ENCODE measurements at regions not wholly inside any gene's neighbourhood (a gene's known extent, or its start where the extent isn't known, plus 50 kb on each side); places are given as distances from the start of the nearest gene placed in this dataset.
"Not testable (repeated sequence)": the region's sequence is repeated elsewhere in the genome, so short reads cannot be mapped to it uniquely, and the experiment has no call there.

GRCh38 chr6:21282360-21282759 is 311.2 kb upstream of the SOX4 start:
- H3K27ac Mint-ChIP-seq; H3K4me1 ChIP-seq (ENCODE audit: insufficient read depth, low read length); H3K4me3 Mint-ChIP-seq; H3K4me3 ChIP-seq (ENCODE audit: low read length); H3K27me3 ChIP-seq (ENCODE audit: insufficient read depth, low read length, poor library complexity, severe bottlenecking); CTCF ChIA-PET; H3K27ac ChIP-seq (ENCODE audit: low read depth, low read length); POLR2A ChIA-PET; H3K9me3 ChIP-seq (ENCODE audit: low read length); H3K4me1 Mint-ChIP-seq; H3K36me3 ChIP-seq (ENCODE audit: insufficient read depth, low read length); DNase-seq; H3K36me3 Mint-ChIP-seq; H3K9me3 Mint-ChIP-seq: not testable (repeated sequence)
- H3K27me3 Mint-ChIP-seq, result peaks cover 7 to 14% of the 10 kb centered on the region in 2 donors

GRCh38 chr6:21284166-21284565 is 309.4 kb upstream of the SOX4 start:
- Mint-ChIP-seq H3K9me3 (peaks cover 0 to 7% (median 0%) of the 10 kb centered on the region in 5 donors), H3K27ac (no peak overlapping the region), H3K4me1 (no peaks in the 10 kb centered on the region), H3K36me3 (no peaks in the 10 kb centered on the region), H3K4me3 (no peak overlapping the region), H3K27me3 (peaks cover 7 to 11% of the 10 kb centered on the region in 2 donors)
- Histone ChIP-seq H3K27ac (ENCODE audit: low read depth, low read length) (no peak overlapping the region), H3K36me3 (ENCODE audit: insufficient read depth, low read length) (no peaks in the 10 kb centered on the region), H3K4me3 (ENCODE audit: low read length) (no peak overlapping the region), H3K27me3 (ENCODE audit: insufficient read depth, low read length, poor library complexity, severe bottlenecking) (no peaks in the 10 kb centered on the region), H3K4me1 (ENCODE audit: insufficient read depth, low read length) (no peaks in the 10 kb centered on the region), H3K9me3 (ENCODE audit: low read length) (no peaks in the 10 kb centered on the region)
- no peak for DNase-seq
- ChIA-PET CTCF (no interaction called here), POLR2A (no interaction called here)

GRCh38 chr6:21284706-21285105 is 308.8 kb upstream of the SOX4 start:
- ChIA-PET CTCF (no interaction called here), POLR2A (no interaction called here)
- Mint-ChIP-seq H3K9me3 (peaks cover 0 to 7% (median 0%) of the 10 kb centered on the region in 5 donors), H3K4me1 (no peaks in the 10 kb centered on the region), H3K27ac (no peak overlapping the region), H3K4me3 (no peak overlapping the region), H3K36me3 (no peaks in the 10 kb centered on the region), H3K27me3 (peaks cover 8 to 11% of the 10 kb centered on the region in 2 donors)
- DNase-seq, result no peak
- Histone ChIP-seq H3K9me3 (ENCODE audit: low read length) (no peaks in the 10 kb centered on the region), H3K36me3 (ENCODE audit: insufficient read depth, low read length) (no peaks in the 10 kb centered on the region), H3K27me3 (ENCODE audit: insufficient read depth, low read length, poor library complexity, severe bottlenecking) (no peaks in the 10 kb centered on the region), H3K4me3 (ENCODE audit: low read length) (no peak overlapping the region), H3K27ac (ENCODE audit: low read depth, low read length) (no peak overlapping the region), H3K4me1 (ENCODE audit: insufficient read depth, low read length) (no peaks in the 10 kb centered on the region)

- Mint-ChIP-seq H3K27ac (no peak overlapping the region), H3K36me3 (no peaks in the 10 kb centered on the region), H3K4me1 (no peaks in the 10 kb centered on the region), H3K4me3 (no peak overlapping the region), H3K9me3 (peaks cover 0 to 3% (median 0%) of the 10 kb centered on the region in 5 donors), H3K27me3 (peaks cover 13 to 16% of the 10 kb centered on the region in 2 donors)
- H3K27me3 ChIP-seq (ENCODE audit: insufficient read depth, low read length, poor library complexity, severe bottlenecking), result no peaks in the 10 kb centered on the region
- H3K4me3 ChIP-seq (ENCODE audit: low read length), result no peak overlapping the region
- POLR2A ChIA-PET, result no interaction called here
- CTCF ChIA-PET, result no interaction called here
- H3K27ac ChIP-seq (ENCODE audit: low read depth, low read length), result no peak overlapping the region
- H3K36me3 ChIP-seq (ENCODE audit: insufficient read depth, low read length), result no peaks in the 10 kb centered on the region
- H3K4me1 ChIP-seq (ENCODE audit: insufficient read depth, low read length), result no peaks in the 10 kb centered on the region
- DNase-seq, result no peak
- no peaks in the 10 kb centered on the region for H3K9me3 ChIP-seq (ENCODE audit: low read length)
Observed at GRCh38 chr6:21294144-21294543, 299.4 kb upstream of the SOX4 start.

GRCh38 chr6:21295506-21296240 is 297.9 kb upstream of the SOX4 start:
- ChIA-PET POLR2A (no interaction called here), CTCF (no interaction called here)
- Mint-ChIP-seq H3K4me3 (no peak overlapping the region), H3K36me3 (no peaks in the 10 kb centered on the region), H3K9me3 (peaks cover 0 to 4% (median 1%) of the 10 kb centered on the region in 5 donors), H3K27ac (no peak overlapping the region), H3K27me3 (peaks cover 15 to 16% of the 10 kb centered on the region in 2 donors), H3K4me1 (no peaks in the 10 kb centered on the region)
- no peak for DNase-seq
- no peaks in the 10 kb centered on the region for H3K36me3 ChIP-seq (ENCODE audit: insufficient read depth, low read length)
- H3K27me3 ChIP-seq (ENCODE audit: insufficient read depth, low read length, poor library complexity, severe bottlenecking), result no peaks in the 10 kb centered on the region
- H3K9me3 ChIP-seq (ENCODE audit: low read length), result no peaks in the 10 kb centered on the region
- H3K4me1 ChIP-seq (ENCODE audit: insufficient read depth, low read length), result no peaks in the 10 kb centered on the region
- no peak overlapping the region for H3K27ac ChIP-seq (ENCODE audit: low read depth, low read length)
- H3K4me3 ChIP-seq (ENCODE audit: low read length), result no peak overlapping the region

GRCh38 chr6:21297665-21298064 is 295.9 kb upstream of the SOX4 start:
- Histone ChIP-seq H3K36me3 (ENCODE audit: insufficient read depth, low read length) (no peaks in the 10 kb centered on the region), H3K4me3 (ENCODE audit: low read length) (no peak overlapping the region), H3K27ac (ENCODE audit: low read depth, low read length) (no peak overlapping the region), H3K4me1 (ENCODE audit: insufficient read depth, low read length) (no peaks in the 10 kb centered on the region), H3K27me3 (ENCODE audit: insufficient read depth, low read length, poor library complexity, severe bottlenecking) (no peaks in the 10 kb centered on the region), H3K9me3 (ENCODE audit: low read length) (no peaks in the 10 kb centered on the region)
- no peak overlapping the region for H3K4me3 Mint-ChIP-seq
- no peaks in the 10 kb centered on the region for H3K36me3 Mint-ChIP-seq
- H3K27me3 Mint-ChIP-seq, result peaks cover 13 to 16% of the 10 kb centered on the region in 2 donors
- POLR2A ChIA-PET, result no interaction called here
- no peak for DNase-seq
- H3K27ac Mint-ChIP-seq, result no peak overlapping the region
- H3K9me3 Mint-ChIP-seq, result peaks cover 0 to 8% (median 7%) of the 10 kb centered on the region in 5 donors
- CTCF ChIA-PET, result no interaction called here
- H3K4me1 Mint-ChIP-seq, result no peaks in the 10 kb centered on the region

GRCh38 chr6:21299216-21299615 is 294.3 kb upstream of the SOX4 start:
- Histone ChIP-seq H3K27me3 (ENCODE audit: insufficient read depth, low read length, poor library complexity, severe bottlenecking) (no peaks in the 10 kb centered on the region), H3K36me3 (ENCODE audit: insufficient read depth, low read length) (no peaks in the 10 kb centered on the region), H3K9me3 (ENCODE audit: low read length) (no peaks in the 10 kb centered on the region), H3K4me1 (ENCODE audit: insufficient read depth, low read length) (no peaks in the 10 kb centered on the region), H3K27ac (ENCODE audit: low read depth, low read length) (no peak overlapping the region), H3K4me3 (ENCODE audit: low read length) (no peak overlapping the region)
- no peak overlapping the region for H3K27ac Mint-ChIP-seq
- peaks cover 3 to 12% (median 7%) of the 10 kb centered on the region in 5 donors for H3K9me3 Mint-ChIP-seq
- DNase-seq, result no peak
- no peaks in the 10 kb centered on the region for H3K4me1 Mint-ChIP-seq
- no peak overlapping the region for H3K4me3 Mint-ChIP-seq
- H3K36me3 Mint-ChIP-seq, result no peaks in the 10 kb centered on the region
- ChIA-PET POLR2A (no interaction called here), CTCF (no interaction called here)
- H3K27me3 Mint-ChIP-seq, result peaks cover 9 to 16% of the 10 kb centered on the region in 2 donors

- H3K27me3 Mint-ChIP-seq, result peaks cover 9 to 10% of the 10 kb centered on the region in 2 donors
- ChIA-PET POLR2A (no interaction called here), CTCF (no interaction called here)
- no peak overlapping the region for H3K4me3 ChIP-seq (ENCODE audit: low read length)
- H3K36me3 Mint-ChIP-seq, result no peaks in the 10 kb centered on the region
- no peak overlapping the region for H3K27ac ChIP-seq (ENCODE audit: low read depth, low read length)
- no peak overlapping the region for H3K27ac Mint-ChIP-seq
- H3K4me3 Mint-ChIP-seq, result no peak overlapping the region
- no peaks in the 10 kb centered on the region for H3K4me1 Mint-ChIP-seq
- H3K4me1 ChIP-seq (ENCODE audit: insufficient read depth, low read length), result no peaks in the 10 kb centered on the region
- DNase-seq, result no peak
- no peaks in the 10 kb centered on the region for H3K36me3 ChIP-seq (ENCODE audit: insufficient read depth, low read length)
- no peaks in the 10 kb centered on the region for H3K9me3 ChIP-seq (ENCODE audit: low read length)
- peaks cover 3 to 12% (median 7%) of the 10 kb centered on the region in 5 donors for H3K9me3 Mint-ChIP-seq
- no peaks in the 10 kb centered on the region for H3K27me3 ChIP-seq (ENCODE audit: insufficient read depth, low read length, poor library complexity, severe bottlenecking)
Observed at GRCh38 chr6:21300439-21300838, 293.1 kb upstream of the SOX4 start.

Measured in CD8-positive, alpha-beta memory T cell (primary cell).